Mesothelial cell of epicardium (in vitro differentiated cells): ENCODE measurements at regions not wholly inside any gene's neighbourhood (a gene's known extent, or its start where the extent isn't known, plus 50 kb on each side); places are given as distances from the start of the nearest gene placed in this dataset.

ENCODE experiments used
- DNase-seq, 2 experiments: peaks; one replicate each; pipeline ENCODE4 v3.0.0; 2021; ENCODE audit warnings: low spot score in 2 of 2; ENCODE audit not compliant: unreplicated experiment in 2 of 2
- H3K27ac Mint-ChIP-seq: 2 replicates; pipeline ENCODE4 v1.8.0; 2021; ENCODE audit warnings: mixed read lengths
- H3K27me3 Mint-ChIP-seq: 2 replicates; pipeline ENCODE4 v1.8.0; 2021; ENCODE audit warnings: low read depth, mixed read lengths
- H3K36me3 Mint-ChIP-seq: 2 replicates; pipeline ENCODE4 v1.8.0; 2021; ENCODE audit warnings: mixed read lengths
- H3K4me1 Mint-ChIP-seq: 2 replicates; pipeline ENCODE4 v1.8.0; 2021; ENCODE audit warnings: mixed read lengths
- H3K4me3 Mint-ChIP-seq: 2 replicates; pipeline ENCODE4 v1.8.0; 2021; ENCODE audit warnings: mild to moderate bottlenecking, moderate library complexity, mixed read lengths
- H3K9me3 Mint-ChIP-seq: 2 replicates; pipeline ENCODE4 v1.8.0; 2021; ENCODE audit warnings: mixed read lengths
- TF ChIP-seq, protein P1 (sequence below): fragments of 200-600 bp; sonication (generic); IDR thresholded peaks from one replicate; pipeline ENCODE4 v1.5.0; 2021; ENCODE audit warnings: antibody characterized with exemption; ENCODE audit not compliant: unreplicated experiment

- TF ChIP-seq, protein P1, sequence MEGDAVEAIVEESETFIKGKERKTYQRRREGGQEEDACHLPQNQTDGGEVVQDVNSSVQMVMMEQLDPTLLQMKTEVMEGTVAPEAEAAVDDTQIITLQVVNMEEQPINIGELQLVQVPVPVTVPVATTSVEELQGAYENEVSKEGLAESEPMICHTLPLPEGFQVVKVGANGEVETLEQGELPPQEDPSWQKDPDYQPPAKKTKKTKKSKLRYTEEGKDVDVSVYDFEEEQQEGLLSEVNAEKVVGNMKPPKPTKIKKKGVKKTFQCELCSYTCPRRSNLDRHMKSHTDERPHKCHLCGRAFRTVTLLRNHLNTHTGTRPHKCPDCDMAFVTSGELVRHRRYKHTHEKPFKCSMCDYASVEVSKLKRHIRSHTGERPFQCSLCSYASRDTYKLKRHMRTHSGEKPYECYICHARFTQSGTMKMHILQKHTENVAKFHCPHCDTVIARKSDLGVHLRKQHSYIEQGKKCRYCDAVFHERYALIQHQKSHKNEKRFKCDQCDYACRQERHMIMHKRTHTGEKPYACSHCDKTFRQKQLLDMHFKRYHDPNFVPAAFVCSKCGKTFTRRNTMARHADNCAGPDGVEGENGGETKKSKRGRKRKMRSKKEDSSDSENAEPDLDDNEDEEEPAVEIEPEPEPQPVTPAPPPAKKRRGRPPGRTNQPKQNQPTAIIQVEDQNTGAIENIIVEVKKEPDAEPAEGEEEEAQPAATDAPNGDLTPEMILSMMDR, result no peak
- Mint-ChIP-seq H3K27me3 (no peaks in the 10 kb centered on the region), H3K4me1 (no peaks in the 10 kb centered on the region), H3K4me3 (no peak overlapping the region), H3K36me3 (no peaks in the 10 kb centered on the region), H3K27ac (no peak overlapping the region), H3K9me3 (peaks cover 47% of the 10 kb centered on the region)
- DNase-seq, result no peak
Measured at GRCh38 chr14:25602106-25602505, 552.2 kb upstream of the STXBP6 start.

DNA sequence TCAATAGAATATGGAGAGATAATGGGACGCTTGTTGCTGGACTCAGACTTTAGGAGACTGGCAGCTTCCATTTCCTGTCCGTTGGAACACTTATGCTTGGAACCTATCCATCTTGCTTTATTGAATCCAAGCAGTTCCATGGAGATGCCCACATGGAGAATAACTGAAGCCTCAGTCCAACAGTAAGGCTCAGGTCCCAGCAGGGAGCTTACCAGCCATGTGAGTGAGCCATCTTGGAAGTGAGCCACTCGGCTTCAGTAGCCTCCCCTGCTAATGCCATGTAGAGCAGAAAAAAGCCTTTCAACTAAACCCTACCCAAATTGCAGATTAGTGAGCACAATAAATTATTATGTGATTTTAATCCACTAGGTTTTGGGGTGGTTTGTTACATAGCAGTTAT lies 538.8 kb upstream of the STXBP6 start:
- peaks cover 38% of the 10 kb centered on the region for H3K9me3 Mint-ChIP-seq

GRCh38 chr14:25574628-25575325 lies 524.8 kb upstream of the STXBP6 start:
- TF ChIP-seq, protein P1, result no peak
- peaks cover under 1% of the 10 kb centered on the region for H3K9me3 Mint-ChIP-seq
- DNase-seq, result no peak
- H3K4me1 Mint-ChIP-seq, result no peaks in the 10 kb centered on the region
- no peak overlapping the region for H3K27ac Mint-ChIP-seq
- H3K36me3 Mint-ChIP-seq, result no peaks in the 10 kb centered on the region
- H3K27me3 Mint-ChIP-seq, result no peaks in the 10 kb centered on the region
- H3K4me3 Mint-ChIP-seq, result no peak overlapping the region

More for the DNA sequence above, 538.8 kb upstream of the STXBP6 start:
- Mint-ChIP-seq H3K27ac (no peak overlapping the region), H3K4me3 (no peak overlapping the region), H3K36me3 (no peaks in the 10 kb centered on the region), H3K4me1 (no peaks in the 10 kb centered on the region), H3K27me3 (no peaks in the 10 kb centered on the region)
- DNase-seq, result no peak
- TF ChIP-seq, protein P1, result no peak

DNA sequence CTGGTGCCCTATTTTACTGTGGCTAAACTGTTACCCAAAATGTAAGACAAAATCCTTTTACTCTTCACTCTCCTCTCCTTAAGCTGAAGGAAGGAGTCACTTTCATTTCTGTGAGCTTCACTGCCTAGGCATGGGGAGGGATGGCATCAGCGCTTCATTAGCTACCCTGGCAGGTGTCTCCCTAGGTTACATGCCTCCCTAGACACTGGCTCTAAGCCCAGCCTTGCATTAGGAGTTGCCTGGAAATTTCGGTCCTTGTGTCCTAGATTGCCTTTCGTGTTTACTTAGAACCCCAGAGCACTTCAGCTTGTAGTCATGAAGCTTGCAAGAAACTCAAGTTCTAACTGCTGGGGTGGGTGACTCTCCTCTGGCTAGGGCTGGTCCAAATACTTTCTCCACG lies 520.5 kb upstream of the STXBP6 start:
- H3K9me3 Mint-ChIP-seq, result peaks cover 37% of the 10 kb centered on the region
- H3K27me3 Mint-ChIP-seq, result no peaks in the 10 kb centered on the region
- no peak overlapping the region for H3K4me3 Mint-ChIP-seq
- TF ChIP-seq, protein P1, result no peak
- no peaks in the 10 kb centered on the region for H3K4me1 Mint-ChIP-seq
- H3K27ac Mint-ChIP-seq, result no peak overlapping the region
- DNase-seq, result no peak
- no peaks in the 10 kb centered on the region for H3K36me3 Mint-ChIP-seq

GRCh38 chr14:25557466-25557865 lies 507.5 kb upstream of the STXBP6 start:
- no peak overlapping the region for H3K4me3 Mint-ChIP-seq
- H3K27me3 Mint-ChIP-seq, result no peaks in the 10 kb centered on the region
- no peak overlapping the region for H3K27ac Mint-ChIP-seq
- no peaks in the 10 kb centered on the region for H3K36me3 Mint-ChIP-seq
- no peak for DNase-seq
- no peaks in the 10 kb centered on the region for H3K4me1 Mint-ChIP-seq
- TF ChIP-seq, protein P1, result no peak
- H3K9me3 Mint-ChIP-seq, result peaks cover 3% of the 10 kb centered on the region
